Osteoblast (primary cell): ENCODE measurements at regions not wholly inside any gene's neighbourhood (a gene's known extent, or its start where the extent isn't known, plus 50 kb on each side); places are given as distances from the start of the nearest gene placed in this dataset.

Experiments used
- DNase-seq: peaks from one replicate; pipeline ENCODE4 v3.0.0; 2011; ENCODE audit warnings: low spot score, mixed read lengths; ENCODE audit not compliant: insufficient read length; ENCODE audit errors: missing footprints
- H2AFZ ChIP-seq: 2 replicates; pipeline ENCODE4 v1.6.0; 2011; ENCODE audit warnings: mild to moderate bottlenecking, low read length
- H3K27ac ChIP-seq: 2 replicates; pipeline ENCODE4 v1.5.1; 2011; ENCODE audit warnings: mild to moderate bottlenecking, low read depth, low read length, moderate library complexity
- H3K27me3 ChIP-seq: 2 replicates; pipeline ENCODE4 v1.6.0; 2012; ENCODE audit warnings: mild to moderate bottlenecking, control low read depth, inconsistent platforms, low read length, moderate library complexity; ENCODE audit not compliant: insufficient read depth
- H3K36me3 ChIP-seq: 2 replicates; pipeline ENCODE4 v1.5.1; 2011; ENCODE audit warnings: mild to moderate bottlenecking, low read length, control low read depth, moderate library complexity; ENCODE audit not compliant: insufficient read depth
- H3K4me1 ChIP-seq: 2 replicates; pipeline ENCODE4 v1.5.1; 2011; ENCODE audit warnings: mild to moderate bottlenecking, low read length, control low read depth, moderate library complexity; ENCODE audit not compliant: insufficient read depth
- H3K4me2 ChIP-seq: 2 replicates; pipeline ENCODE4 v1.6.0; 2011; ENCODE audit warnings: mild to moderate bottlenecking, low read length; ENCODE audit not compliant: insufficient read depth
- H3K4me3 ChIP-seq: fragments of 200-600 bp; sonication (generic); 3 replicates; pipeline ENCODE4 v1.5.1; 2012; ENCODE audit warnings: mild to moderate bottlenecking, low read length, inconsistent platforms; ENCODE audit not compliant: insufficient read depth
- H3K79me2 ChIP-seq: 2 replicates; pipeline ENCODE4 v1.6.0; 2012; ENCODE audit warnings: mild to moderate bottlenecking, low read length, control low read depth, inconsistent platforms; ENCODE audit not compliant: insufficient read depth
- H3K9me3 ChIP-seq: 2 replicates; pipeline ENCODE4 v1.5.1; 2011; ENCODE audit warnings: low read depth, low read length, control low read depth
- H4K20me1 ChIP-seq: 2 replicates; pipeline ENCODE4 v1.6.0; 2012; ENCODE audit warnings: mild to moderate bottlenecking, low read length, control low read depth; ENCODE audit not compliant: insufficient read depth
- TF ChIP-seq, protein P1 (sequence below): IDR thresholded peaks from 2 replicates; pipeline ENCODE4 v1.5.1; 2011; ENCODE audit warnings: mild to moderate bottlenecking, low read depth, low read length, moderate library complexity; ENCODE audit errors: extremely low read depth

- Histone ChIP-seq H3K4me3 (no peak overlapping the region), H3K4me1 (no peaks in the 10 kb centered on the region), H2AFZ (no peak overlapping the region), H3K9me3 (peaks cover 7% of the 10 kb centered on the region), H3K27me3 (no peaks in the 10 kb centered on the region), H4K20me1 (no peaks in the 10 kb centered on the region), H3K79me2 (no peaks in the 10 kb centered on the region), H3K27ac (no peak overlapping the region), H3K4me2 (no peak overlapping the region), H3K36me3 (no peaks in the 10 kb centered on the region)
- TF ChIP-seq, protein P1, sequence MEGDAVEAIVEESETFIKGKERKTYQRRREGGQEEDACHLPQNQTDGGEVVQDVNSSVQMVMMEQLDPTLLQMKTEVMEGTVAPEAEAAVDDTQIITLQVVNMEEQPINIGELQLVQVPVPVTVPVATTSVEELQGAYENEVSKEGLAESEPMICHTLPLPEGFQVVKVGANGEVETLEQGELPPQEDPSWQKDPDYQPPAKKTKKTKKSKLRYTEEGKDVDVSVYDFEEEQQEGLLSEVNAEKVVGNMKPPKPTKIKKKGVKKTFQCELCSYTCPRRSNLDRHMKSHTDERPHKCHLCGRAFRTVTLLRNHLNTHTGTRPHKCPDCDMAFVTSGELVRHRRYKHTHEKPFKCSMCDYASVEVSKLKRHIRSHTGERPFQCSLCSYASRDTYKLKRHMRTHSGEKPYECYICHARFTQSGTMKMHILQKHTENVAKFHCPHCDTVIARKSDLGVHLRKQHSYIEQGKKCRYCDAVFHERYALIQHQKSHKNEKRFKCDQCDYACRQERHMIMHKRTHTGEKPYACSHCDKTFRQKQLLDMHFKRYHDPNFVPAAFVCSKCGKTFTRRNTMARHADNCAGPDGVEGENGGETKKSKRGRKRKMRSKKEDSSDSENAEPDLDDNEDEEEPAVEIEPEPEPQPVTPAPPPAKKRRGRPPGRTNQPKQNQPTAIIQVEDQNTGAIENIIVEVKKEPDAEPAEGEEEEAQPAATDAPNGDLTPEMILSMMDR = no peak
- DNase-seq = no peak
Measured at GRCh38 chr15:94610069-94610468, 378.7 kb downstream of the MCTP2 start.

DNA sequence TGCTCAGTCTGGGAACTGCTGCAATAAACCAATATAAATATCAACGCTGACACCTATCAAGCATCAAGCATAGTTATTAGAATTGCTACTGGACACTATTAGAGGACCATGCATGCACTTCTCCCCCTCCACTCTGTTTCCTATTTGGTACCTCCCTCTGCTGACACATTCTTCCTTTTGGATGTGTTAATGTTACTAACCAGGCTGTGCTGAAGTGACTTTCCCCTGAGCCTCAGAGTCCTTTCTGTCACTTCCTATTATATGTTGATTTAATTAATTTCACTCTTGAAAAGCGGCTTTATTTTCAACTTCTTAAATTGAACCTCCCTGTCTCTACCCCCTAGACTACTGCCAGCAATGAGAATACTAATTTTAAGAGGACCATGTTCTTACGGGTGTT is 379.1 kb downstream of the MCTP2 start:
- no peaks in the 10 kb centered on the region for H4K20me1 ChIP-seq
- no peak for DNase-seq
- H3K9me3 ChIP-seq = peaks cover 7% of the 10 kb centered on the region

GRCh38 chr15:94611656-94612055 is 380.3 kb downstream of the MCTP2 start:
- no peaks in the 10 kb centered on the region for H4K20me1 ChIP-seq
- no peaks in the 10 kb centered on the region for H3K4me1 ChIP-seq
- H3K27ac ChIP-seq = no peak overlapping the region
- H3K27me3 ChIP-seq = no peaks in the 10 kb centered on the region
- no peak overlapping the region for H2AFZ ChIP-seq
- DNase-seq = no peak
- no peaks in the 10 kb centered on the region for H3K79me2 ChIP-seq
- TF ChIP-seq, protein P1 = no peak
- peaks cover 5% of the 10 kb centered on the region for H3K9me3 ChIP-seq
- no peak overlapping the region for H3K4me3 ChIP-seq
- H3K4me2 ChIP-seq = no peak overlapping the region
- no peaks in the 10 kb centered on the region for H3K36me3 ChIP-seq

More for the DNA sequence above, 379.1 kb downstream of the MCTP2 start:
- Histone ChIP-seq H3K27me3 (no peaks in the 10 kb centered on the region), H3K4me2 (no peak overlapping the region), H3K4me3 (no peak overlapping the region), H2AFZ (no peak overlapping the region), H3K27ac (no peak overlapping the region), H3K36me3 (no peaks in the 10 kb centered on the region), H3K79me2 (no peaks in the 10 kb centered on the region), H3K4me1 (no peaks in the 10 kb centered on the region)
- TF ChIP-seq, protein P1 = no peak

DNA sequence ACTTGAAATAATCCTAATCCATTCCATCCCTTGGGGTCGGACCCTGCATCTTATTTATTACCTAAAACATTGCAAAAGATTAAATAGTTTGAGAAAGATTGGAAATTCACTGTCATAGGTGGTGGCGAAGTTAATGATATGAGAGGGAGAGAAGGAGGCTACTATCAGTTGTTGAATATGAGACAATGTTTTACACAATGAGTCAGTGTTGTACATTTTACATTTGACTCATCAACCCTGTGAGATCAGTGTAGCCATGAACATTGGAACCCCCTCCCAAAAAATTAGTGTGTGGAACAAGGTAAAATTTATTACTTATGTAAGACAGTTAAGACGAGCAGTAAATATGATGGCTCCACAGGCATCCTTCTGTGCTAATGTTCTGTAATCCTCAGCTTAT is 384.3 kb downstream of the MCTP2 start:
- no peaks in the 10 kb centered on the region for H3K27me3 ChIP-seq
- H2AFZ ChIP-seq = no peak overlapping the region
- H3K36me3 ChIP-seq = no peaks in the 10 kb centered on the region
- H3K4me1 ChIP-seq = no peaks in the 10 kb centered on the region
- no peak overlapping the region for H3K4me3 ChIP-seq
- no peaks in the 10 kb centered on the region for H4K20me1 ChIP-seq
- H3K9me3 ChIP-seq = peaks cover 5% of the 10 kb centered on the region
- no peaks in the 10 kb centered on the region for H3K79me2 ChIP-seq
- no peak overlapping the region for H3K27ac ChIP-seq
- no peak overlapping the region for H3K4me2 ChIP-seq
- DNase-seq = no peak
- TF ChIP-seq, protein P1 = no peak
